ENCODE measurements at regions not wholly inside any gene's neighbourhood (a gene's known extent, or its start where the extent isn't known, plus 50 kb on each side); places are given as distances from the start of the nearest gene placed in this dataset.

DNA sequence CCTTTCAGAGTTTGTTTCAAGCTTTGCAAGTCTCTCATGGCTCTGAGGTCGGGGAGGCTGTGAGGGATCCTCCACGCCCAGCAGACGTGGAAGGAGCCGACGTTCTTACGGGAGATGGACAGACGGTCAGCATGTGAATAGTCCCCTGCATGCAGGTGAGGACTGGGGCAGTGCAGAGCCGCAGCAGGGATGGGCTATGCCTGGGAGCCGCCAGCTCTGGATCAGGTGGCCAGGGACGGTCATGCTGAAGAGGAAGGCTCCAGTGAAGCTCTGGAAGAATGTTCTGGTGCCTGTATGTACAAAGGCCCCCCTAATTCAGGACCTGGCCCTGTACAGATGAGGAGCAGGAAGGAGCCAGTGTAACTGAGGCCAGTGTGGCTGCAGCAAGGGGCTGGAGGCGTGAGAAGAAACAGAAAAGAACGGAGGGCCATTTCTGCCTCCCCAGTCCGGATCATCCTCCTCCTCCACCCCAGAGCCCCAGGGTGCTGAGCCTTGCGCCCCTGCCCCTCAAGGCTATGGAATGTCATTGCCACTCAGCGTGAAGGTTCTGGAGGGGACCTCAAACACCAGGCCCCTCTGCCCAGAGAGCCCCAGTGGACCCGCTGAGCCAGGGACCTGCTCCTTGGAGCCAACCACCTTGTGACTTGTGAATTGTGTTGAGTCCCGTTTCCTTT is 96.8 kb upstream of the DIO3 start:
- TF ChIP-seq EZH2 (IDR thresholded peaks at IDR 0.05; ENCODE audit: insufficient read depth, poor library complexity, severe bottlenecking) (no peak), EZH2phosphoT487 (IDR thresholded peaks at IDR 0.05; ENCODE audit: insufficient read depth, low read depth) (no peak)
